ENCODE measurements at regions not wholly inside any gene's neighbourhood (a gene's known extent, or its start where the extent isn't known, plus 50 kb on each side); places are given as distances from the start of the nearest gene placed in this dataset.

DNA sequence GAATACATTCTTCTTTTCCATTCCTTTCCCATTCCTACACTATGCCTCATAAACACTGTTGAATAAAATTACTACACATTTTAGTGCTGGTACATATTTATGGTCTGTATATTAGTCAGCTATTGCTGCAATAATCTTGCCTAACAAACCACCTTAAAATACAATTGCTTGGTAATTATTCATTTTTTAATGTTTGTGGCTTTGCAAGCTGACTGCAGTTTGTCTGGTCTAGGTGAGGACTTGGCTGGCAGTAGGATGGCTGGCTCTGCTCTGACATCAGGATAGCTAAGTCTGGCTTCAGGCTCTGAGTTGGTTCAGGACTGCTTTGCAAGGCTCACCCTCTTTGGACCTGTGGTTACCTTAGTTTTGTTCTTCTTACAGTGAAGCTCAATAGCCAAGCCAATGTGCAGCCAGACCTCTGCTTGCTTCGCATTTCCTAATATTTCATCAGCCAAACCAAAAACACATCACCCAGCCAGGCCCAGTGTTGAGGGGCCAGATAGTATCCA, 913.4 kb upstream of the RAG2 start:
- WGBS (ENCODE audit: extremely low coverage, insufficient read length, low lambda C conversion rate): no CpG with 5 or more reads among the region's 1 CpG
- H3T11ph ChIP-seq (ENCODE audit: low read length): no peak overlapping the region
- no peak overlapping the region for H4K91ac ChIP-seq (ENCODE audit: insufficient read length, low read depth, low read length)

More for the DNA sequence above, 913.4 kb upstream of the RAG2 start:
- Histone ChIP-seq H3K79me1 (ENCODE audit: insufficient read depth, low read depth, low read length, poor library complexity, severe bottlenecking) (no peaks in the 10 kb centered on the region), H3K79me2 (ENCODE audit: insufficient read depth, low read length) (no peaks in the 10 kb centered on the region), H2BK5ac (ENCODE audit: insufficient read length, low read length) (no peak overlapping the region), H3K23me2 (ENCODE audit: insufficient read length, low read depth, low read length, poor library complexity, severe bottlenecking) (no peaks in the 10 kb centered on the region), H2AFZ (ENCODE audit: low read length) (no peak overlapping the region), H2BK15ac (ENCODE audit: low read depth, low read length) (no peak overlapping the region), H3K9me3 (ENCODE audit: control insufficient read depth, low read depth, low read length) (no peaks in the 10 kb centered on the region), H3K18ac (ENCODE audit: insufficient read length, low read depth, low read length) (no peak overlapping the region), H3K14ac (ENCODE audit: insufficient read depth, low read length) (no peak overlapping the region), H4K20me1 (ENCODE audit: control insufficient read depth, insufficient read depth, insufficient read length) (no peaks in the 10 kb centered on the region), H3K4me1 (ENCODE audit: insufficient read depth, low read length) (no peaks in the 10 kb centered on the region), H3K23ac (ENCODE audit: insufficient read length, low read depth, low read length) (no peak overlapping the region), H3K4ac (ENCODE audit: low read depth, low read length) (no peak overlapping the region), H3K56ac (ENCODE audit: insufficient read length, low read depth, low read length) (no peak overlapping the region), H2BK120ac (ENCODE audit: low read depth, low read length, poor library complexity, severe bottlenecking) (no peak overlapping the region), H3K4me2 (ENCODE audit: insufficient read depth, insufficient read length, low read length) (no peak overlapping the region), H2BK20ac (ENCODE audit: low read depth, low read length, poor library complexity, severe bottlenecking) (peak overlapping the region; percentile 75), H2BK12ac (ENCODE audit: insufficient read length, low read depth, low read length) (no peak overlapping the region), H3K27me3 (ENCODE audit: insufficient read depth, low read length) (no peaks in the 10 kb centered on the region), H3K27ac (ENCODE audit: insufficient read length, low read depth, low read length) (no peak overlapping the region), H4K5ac (ENCODE audit: insufficient read length, low read depth, low read length) (no peak overlapping the region), H3K9ac (ENCODE audit: extremely low read depth, insufficient read length, low read length) (no peak overlapping the region), H4K8ac (replicated peaks; ENCODE audit: insufficient read length, low read depth, low read length) (no peak overlapping the region), H2AK5ac (ENCODE audit: insufficient read length, low read length) (no peak overlapping the region)
- TF ChIP-seq, protein P1, sequence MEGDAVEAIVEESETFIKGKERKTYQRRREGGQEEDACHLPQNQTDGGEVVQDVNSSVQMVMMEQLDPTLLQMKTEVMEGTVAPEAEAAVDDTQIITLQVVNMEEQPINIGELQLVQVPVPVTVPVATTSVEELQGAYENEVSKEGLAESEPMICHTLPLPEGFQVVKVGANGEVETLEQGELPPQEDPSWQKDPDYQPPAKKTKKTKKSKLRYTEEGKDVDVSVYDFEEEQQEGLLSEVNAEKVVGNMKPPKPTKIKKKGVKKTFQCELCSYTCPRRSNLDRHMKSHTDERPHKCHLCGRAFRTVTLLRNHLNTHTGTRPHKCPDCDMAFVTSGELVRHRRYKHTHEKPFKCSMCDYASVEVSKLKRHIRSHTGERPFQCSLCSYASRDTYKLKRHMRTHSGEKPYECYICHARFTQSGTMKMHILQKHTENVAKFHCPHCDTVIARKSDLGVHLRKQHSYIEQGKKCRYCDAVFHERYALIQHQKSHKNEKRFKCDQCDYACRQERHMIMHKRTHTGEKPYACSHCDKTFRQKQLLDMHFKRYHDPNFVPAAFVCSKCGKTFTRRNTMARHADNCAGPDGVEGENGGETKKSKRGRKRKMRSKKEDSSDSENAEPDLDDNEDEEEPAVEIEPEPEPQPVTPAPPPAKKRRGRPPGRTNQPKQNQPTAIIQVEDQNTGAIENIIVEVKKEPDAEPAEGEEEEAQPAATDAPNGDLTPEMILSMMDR (conservative IDR thresholded peaks at IDR 0.05): no peak
- Mint-ChIP-seq H3K9me3 (peaks cover 10 to 12% of the 10 kb centered on the region in 2 experiments), H3K27me3 (ENCODE audit: low read depth) (no peaks in the 10 kb centered on the region), H3K4me3 (no peak overlapping the region), H3K4me1 (peaks cover 2 to 8% of the 10 kb centered on the region in 2 experiments), H3K27ac (no peak overlapping the region), H3K36me3 (ENCODE audit: insufficient read depth in 1 of 3, low read depth in 3 of 3) (peaks cover 0 to 35% (median 1%) of the 10 kb centered on the region in 3 experiments; a peak in 6 of 7 replicates)
- no peak for DNase-seq
